ENCODE measurements at regions not wholly inside any gene's neighbourhood (a gene's known extent, or its start where the extent isn't known, plus 50 kb on each side); places are given as distances from the start of the nearest gene placed in this dataset.
A peak's percentile ranks its signal among the peaks of the same experiment; 100 is the strongest.
"Not testable (repeated sequence)": the region's sequence is repeated elsewhere in the genome, so short reads cannot be mapped to it uniquely, and the experiment has no call there.

- no peak for DNase-seq
Observed at GRCh38 chr13:109323338-109323737, 463.0 kb downstream of the IRS2 start.

DNA sequence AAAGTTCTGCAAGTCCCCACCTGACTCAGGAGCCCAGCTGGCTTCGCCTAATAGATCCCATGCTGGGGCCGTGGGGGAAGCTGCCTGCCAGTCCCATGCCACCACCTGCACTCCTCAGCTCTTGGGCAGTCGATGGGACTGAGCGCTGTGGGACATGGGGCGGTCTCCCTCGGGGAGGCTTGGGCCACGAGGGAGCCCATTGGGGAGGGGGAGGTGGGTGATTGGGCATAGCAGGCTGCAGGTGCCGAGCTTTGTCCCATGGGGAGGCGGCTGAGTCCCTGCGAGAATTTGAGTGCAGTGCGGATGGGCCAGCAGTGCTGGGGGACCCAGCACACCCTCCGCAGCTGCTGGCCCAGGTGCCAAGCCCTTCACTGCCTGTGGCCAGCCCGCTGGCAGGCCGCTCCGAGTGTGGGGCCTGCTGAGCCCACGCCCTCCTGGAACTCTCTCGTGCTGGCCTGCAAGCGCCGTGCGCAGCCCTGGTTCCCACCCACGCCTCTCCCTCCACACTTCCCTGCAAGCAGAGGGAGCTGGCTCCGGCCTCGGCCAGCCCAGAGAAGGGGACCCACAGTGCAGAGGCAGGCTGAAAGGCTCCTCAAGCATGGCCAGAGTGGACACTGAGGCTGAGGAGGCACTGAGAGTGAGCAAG is 467.3 kb downstream of the IRS2 start:
- no peak for DNase-seq

- DNase-seq, result no peak
Observed at GRCh38 chr13:109315481-109315880, 470.9 kb downstream of the IRS2 start.

GRCh38 chr13:109314101-109314500 is 472.3 kb downstream of the IRS2 start:
- no peak for DNase-seq

- DNase-seq, result no peak
Observed at GRCh38 chr13:109312399-109312798, 474.0 kb downstream of the IRS2 start.

GRCh38 chr13:109311431-109311976 is 474.9 kb downstream of the IRS2 start:
- DNase-seq, result not testable (repeated sequence)

- no peak for DNase-seq
Observed at GRCh38 chr13:109309625-109310363, 476.6 kb downstream of the IRS2 start.

DNA sequence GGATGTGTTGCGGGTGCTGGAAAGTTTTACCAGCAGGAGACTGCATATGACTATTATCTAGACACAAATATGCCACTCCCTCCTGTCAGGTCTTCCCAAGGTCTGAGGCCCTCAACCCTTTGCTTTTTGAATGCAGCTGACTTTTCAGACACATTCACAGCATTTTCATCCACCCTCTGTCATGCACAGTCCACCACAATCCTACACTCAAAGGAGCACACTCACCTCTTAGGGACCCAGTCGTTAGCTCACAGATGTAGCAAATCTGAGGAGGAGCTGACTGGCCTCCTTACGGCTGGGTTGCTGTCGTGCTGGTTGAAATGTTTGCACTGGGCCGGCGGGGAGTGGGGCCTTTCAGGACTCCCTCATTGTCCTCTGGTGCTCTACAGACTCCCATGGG is 479.4 kb downstream of the IRS2 start:
- DNase-seq, result no peak

DNA sequence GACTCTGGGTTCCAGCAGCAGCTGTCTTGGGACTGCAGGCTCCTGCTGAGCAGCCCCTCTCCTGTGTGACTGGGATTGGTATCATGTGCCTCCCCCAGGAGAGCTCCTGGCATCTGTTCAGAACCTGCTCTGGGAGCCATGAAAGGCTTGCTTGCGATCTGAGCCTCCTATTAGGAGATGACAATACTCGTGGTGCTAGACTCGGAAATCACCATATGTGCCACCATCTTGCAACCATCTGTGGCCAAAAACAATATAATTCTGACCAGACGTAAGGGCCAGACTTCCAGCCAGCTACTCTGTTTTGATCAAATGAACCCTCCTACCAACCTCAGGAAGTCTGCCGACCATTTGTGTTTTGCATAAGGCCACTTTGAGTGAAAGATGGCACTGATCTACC is 484.7 kb downstream of the IRS2 start:
- no peak for DNase-seq

DNA sequence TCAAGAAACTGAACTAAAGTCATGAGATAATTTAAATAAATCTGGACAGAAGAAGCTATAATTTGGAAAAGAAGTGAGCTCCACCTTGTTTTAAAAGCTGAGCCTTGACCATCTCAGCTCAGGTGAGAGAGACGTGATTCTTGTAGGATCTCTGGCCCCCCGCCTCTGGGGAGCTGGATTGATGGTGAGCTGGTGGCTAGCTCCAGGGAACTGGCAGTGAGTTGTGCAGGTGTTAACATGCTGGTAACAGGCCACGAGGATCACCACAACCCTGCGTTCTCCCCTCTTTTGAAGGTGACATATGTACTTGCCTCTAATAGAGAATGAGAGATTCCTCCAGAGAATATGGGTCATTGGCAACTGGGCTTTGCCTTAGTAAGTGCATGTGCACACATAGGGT is 485.1 kb downstream of the IRS2 start:
- no peak for DNase-seq

DNA sequence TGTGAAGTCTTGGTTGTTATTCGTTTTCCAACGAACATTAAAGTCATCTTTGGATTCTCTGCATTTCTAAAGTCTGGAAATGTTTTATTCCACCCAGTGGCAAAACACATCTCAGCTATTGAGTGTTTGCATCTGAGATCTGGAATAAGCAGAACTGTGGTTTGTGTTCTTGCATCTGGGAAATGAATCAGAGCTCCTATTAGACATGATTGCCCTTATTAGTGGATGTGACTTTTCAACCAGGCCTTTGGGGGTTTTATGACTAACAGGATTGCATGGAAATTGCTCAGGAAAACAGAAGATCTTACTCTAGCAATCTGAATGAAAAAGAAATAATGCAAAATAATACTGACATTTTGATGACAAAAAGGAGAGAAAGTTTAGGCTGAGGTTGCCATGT is 488.8 kb downstream of the IRS2 start:
- no peak for DNase-seq

DNA sequence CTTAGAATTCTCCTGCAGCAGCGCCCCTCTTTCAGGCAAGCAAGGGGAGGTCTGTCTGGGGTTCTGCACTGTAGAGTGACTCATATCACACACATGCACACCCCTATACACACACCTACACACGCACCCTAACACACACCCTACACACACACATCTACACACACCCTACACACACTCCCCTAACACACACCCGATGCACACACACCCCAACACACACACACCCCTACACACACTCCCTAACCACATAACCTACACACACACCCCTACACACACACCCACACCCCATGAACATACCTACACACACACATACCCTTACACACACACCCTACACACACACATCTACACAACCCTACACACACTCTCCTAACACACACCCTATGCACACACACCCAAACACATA is 493.2 kb downstream of the IRS2 start:
- no peak for DNase-seq

- no peak for DNase-seq
Observed at GRCh38 chr13:109288151-109288709, 498.2 kb downstream of the IRS2 start.

DNA sequence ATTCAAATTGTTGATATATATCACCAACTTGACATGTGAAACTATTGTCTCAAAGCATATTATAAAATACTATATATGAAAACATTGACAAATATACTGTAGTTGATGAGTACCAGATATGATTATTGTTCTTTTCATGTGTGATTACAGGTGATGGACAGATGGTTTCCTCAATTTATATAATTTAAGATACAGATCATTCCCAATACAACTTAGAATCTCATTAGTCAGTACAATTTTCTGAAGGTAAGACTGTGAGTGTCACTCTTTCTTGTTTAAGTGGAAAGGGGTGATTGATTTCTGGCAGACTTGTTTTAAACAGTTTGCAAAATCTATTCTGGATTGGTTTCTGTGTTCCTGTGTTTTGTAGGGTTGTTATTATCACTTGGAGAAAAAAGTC is 498.8 kb downstream of the IRS2 start:
- no peak for DNase-seq

DNA sequence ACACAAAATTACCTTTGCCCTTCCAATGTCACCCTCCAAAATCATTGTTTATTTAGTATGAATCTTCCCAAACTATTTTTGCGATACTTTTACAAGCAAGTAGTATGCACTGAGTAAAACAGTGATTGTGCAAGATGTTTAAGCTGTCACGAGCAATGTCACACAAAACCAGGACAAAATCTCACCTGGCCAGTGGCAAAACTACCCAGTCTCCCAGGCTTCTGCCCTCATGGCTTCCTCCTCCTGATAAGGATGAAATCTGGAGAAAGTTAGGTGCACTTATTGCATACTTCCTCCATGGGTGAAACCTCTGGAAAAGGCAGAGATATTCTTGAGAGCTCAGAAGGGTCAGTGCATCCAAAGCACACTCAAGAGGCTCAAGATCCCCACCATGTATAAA is 500.8 kb downstream of the IRS2 start:
- no peak for DNase-seq

GRCh38 chr13:109281903-109282635 is 504.3 kb downstream of the IRS2 start:
- DNase-seq, result no peak

GRCh38 chr13:109281017-109281902 is 505.1 kb downstream of the IRS2 start:
- DNase-seq, result no peak

DNA sequence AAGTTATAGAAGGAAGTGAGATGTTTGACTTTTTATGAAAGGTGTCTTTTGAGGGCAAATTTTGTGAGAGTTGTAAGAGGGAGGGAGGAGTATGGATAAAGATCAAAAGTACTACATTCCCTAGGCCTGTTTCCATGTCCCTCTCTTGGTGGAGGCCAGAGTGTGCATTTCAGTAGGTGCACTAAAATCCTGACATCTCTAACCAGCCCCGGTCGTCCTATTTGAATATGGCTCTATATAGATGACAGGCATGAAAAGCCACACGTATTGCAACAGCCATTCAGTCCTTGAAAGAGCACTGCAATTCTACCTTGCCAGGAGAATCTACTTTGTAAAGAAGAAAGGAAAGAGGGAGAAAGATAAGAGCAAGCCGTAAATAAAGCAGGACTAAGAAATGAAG is 510.1 kb downstream of the IRS2 start:
- DNase-seq, result no peak

DNA sequence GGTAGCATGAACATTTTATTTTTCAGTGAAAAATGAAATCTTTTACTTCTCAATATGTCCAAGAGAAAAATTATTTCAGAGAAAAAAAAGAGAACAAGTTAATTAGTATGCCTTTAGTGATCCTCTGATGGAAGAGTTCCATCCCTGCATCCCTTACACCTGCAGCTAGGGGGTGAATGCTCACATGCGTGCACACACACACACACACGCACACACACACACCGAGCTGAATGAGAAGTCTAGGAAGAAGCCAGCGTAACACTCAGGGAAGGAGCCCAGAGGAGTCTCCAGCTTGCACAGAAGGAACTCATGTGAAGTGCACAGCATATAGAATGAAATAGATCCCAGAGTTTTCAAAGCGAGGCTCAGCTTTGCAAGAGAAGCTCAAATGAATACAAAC is 510.5 kb downstream of the IRS2 start:
- peak; percentile 20 for DNase-seq

- no peak for DNase-seq
Observed at GRCh38 chr13:109275139-109275745, 511.1 kb downstream of the IRS2 start.

DNA sequence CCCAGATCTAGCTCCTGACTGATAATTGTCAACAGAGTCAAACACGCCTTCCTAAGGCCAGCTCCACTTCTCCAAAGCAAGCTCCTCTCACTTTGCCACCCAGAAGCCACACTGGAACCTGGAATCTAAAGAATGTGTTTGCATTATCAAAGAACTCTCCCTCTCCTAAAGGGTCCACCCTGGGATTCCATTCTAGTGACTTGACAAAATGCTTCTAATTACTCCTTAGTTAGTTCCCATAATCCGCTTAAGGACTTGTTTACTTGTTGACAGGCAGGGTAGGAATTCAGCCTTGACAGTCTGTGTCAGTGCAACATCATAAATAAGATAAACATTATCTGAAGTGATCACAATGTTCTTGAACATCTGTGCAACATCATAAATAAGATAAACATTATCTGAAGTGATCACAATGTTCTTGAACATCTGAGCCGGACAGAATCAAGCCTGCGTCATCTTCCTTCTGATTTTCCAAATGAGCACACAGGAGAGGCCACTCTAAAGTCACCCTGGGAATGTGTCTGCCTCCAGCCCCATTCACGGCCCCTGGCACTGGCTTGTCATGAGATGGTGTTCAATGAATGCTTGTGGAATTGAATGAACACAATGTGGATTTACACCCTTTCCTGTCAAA is 512.1 kb downstream of the IRS2 start:
- no peak for DNase-seq

Data from left kidney (tissue), 1 donor.